ENCODE measurements at regions not wholly inside any gene's neighbourhood (a gene's known extent, or its start where the extent isn't known, plus 50 kb on each side); places are given as distances from the start of the nearest gene placed in this dataset.

DNA sequence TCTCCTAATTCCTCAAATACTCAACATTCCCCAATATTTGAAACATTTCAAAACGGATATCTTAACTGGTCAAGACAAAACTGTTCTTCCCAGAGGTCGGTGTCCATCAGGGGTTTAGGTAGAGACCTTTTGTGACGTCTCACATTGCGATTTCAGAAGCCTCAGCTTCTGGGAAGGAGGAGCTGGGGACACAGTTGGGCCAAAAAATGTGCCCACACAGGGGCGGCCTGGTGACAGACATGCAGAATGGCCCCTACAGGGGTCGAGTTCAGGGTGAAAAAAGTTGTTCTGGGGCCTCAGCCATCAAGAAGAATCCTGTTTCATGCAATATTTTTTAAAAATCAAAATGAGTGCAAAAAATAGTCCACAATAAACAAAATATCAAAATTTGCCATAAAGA lies 108.7 kb upstream of the PFKP start:
- no peaks in the 10 kb centered on the region for H3K9me3 ChIP-seq (ENCODE audit: low read depth)
- TF ChIP-seq, protein P1, sequence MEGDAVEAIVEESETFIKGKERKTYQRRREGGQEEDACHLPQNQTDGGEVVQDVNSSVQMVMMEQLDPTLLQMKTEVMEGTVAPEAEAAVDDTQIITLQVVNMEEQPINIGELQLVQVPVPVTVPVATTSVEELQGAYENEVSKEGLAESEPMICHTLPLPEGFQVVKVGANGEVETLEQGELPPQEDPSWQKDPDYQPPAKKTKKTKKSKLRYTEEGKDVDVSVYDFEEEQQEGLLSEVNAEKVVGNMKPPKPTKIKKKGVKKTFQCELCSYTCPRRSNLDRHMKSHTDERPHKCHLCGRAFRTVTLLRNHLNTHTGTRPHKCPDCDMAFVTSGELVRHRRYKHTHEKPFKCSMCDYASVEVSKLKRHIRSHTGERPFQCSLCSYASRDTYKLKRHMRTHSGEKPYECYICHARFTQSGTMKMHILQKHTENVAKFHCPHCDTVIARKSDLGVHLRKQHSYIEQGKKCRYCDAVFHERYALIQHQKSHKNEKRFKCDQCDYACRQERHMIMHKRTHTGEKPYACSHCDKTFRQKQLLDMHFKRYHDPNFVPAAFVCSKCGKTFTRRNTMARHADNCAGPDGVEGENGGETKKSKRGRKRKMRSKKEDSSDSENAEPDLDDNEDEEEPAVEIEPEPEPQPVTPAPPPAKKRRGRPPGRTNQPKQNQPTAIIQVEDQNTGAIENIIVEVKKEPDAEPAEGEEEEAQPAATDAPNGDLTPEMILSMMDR (IDR thresholded peaks at IDR 0.05; ENCODE audit: poor library complexity): no peak
- no peak for TF ChIP-seq EZH2 (IDR thresholded peaks at IDR 0.05; ENCODE audit: borderline replicate concordance)
- no peak for TF ChIP-seq EZH2phosphoT487 (IDR thresholded peaks at IDR 0.05; ENCODE audit: low read depth, severe bottlenecking, unreplicated experiment)
- no peak for DNase-seq (ENCODE audit: low spot score)
- H3K4me2 ChIP-seq: no peak overlapping the region
- H3K27me3 ChIP-seq: no peaks in the 10 kb centered on the region
- WGBS (ENCODE audit: low lambda C conversion rate, missing lambda C conversion rate): 78% methylated on average over 6 of the region's 6 CpGs
- H3K4me1 ChIP-seq (ENCODE audit: insufficient read depth): peaks cover 6% of the 10 kb centered on the region
- H3K4me3 ChIP-seq: no peak overlapping the region
- no peaks in the 10 kb centered on the region for H4K20me1 ChIP-seq (ENCODE audit: insufficient read depth, poor library complexity, severe bottlenecking)
- H3K79me2 ChIP-seq: no peaks in the 10 kb centered on the region
- no peaks in the 10 kb centered on the region for H3K9me2 ChIP-seq (replicated peaks; ENCODE audit: insufficient read depth)
- H3K27ac ChIP-seq: no peak overlapping the region
- no peak overlapping the region for H2AFZ ChIP-seq
- no peaks in the 10 kb centered on the region for H3K36me3 ChIP-seq (replicated peaks; ENCODE audit: insufficient read depth, low read depth)

DNA sequence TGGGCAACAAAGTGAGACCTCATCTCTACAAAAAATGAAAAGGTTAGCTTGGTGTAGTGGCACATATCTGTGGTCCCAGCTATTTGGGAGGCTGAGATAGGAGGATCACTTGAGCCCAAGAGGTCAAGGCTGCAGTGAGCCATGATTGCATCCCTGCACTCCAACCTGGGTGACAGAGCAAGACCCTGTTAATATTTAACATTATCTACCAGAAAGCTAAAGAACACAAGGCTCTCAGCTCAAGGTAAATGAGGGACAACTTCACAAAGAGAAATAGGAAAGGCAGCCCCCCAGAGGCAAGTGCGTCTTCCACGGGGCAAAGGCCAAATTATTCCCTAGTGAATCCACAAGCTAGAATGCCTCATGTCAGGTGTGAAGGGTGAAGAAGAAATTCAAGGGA lies 109.6 kb upstream of the PFKP start:
- Histone ChIP-seq H3K79me2 (no peaks in the 10 kb centered on the region), H2AFZ (no peak overlapping the region), H3K4me1 (ENCODE audit: insufficient read depth) (peaks cover 6% of the 10 kb centered on the region), H3K36me3 (replicated peaks; ENCODE audit: insufficient read depth, low read depth) (no peaks in the 10 kb centered on the region), H4K20me1 (ENCODE audit: insufficient read depth, poor library complexity, severe bottlenecking) (no peaks in the 10 kb centered on the region), H3K9me3 (ENCODE audit: low read depth) (no peaks in the 10 kb centered on the region), H3K27me3 (no peaks in the 10 kb centered on the region), H3K4me3 (no peak overlapping the region), H3K9me2 (replicated peaks; ENCODE audit: insufficient read depth) (no peaks in the 10 kb centered on the region), H3K27ac (peak overlapping the region; percentile 43), H3K4me2 (peak overlapping the region; percentile 5)
- TF ChIP-seq EZH2 (IDR thresholded peaks at IDR 0.05; ENCODE audit: borderline replicate concordance) (no peak), EZH2phosphoT487 (IDR thresholded peaks at IDR 0.05; ENCODE audit: low read depth, severe bottlenecking, unreplicated experiment) (no peak)
- TF ChIP-seq, protein P1 (IDR thresholded peaks at IDR 0.05; ENCODE audit: poor library complexity): no peak
- 56% methylated on average over 2 of the region's 2 CpGs for WGBS (ENCODE audit: low lambda C conversion rate, missing lambda C conversion rate)
- no peak for DNase-seq (ENCODE audit: low spot score)

DNA sequence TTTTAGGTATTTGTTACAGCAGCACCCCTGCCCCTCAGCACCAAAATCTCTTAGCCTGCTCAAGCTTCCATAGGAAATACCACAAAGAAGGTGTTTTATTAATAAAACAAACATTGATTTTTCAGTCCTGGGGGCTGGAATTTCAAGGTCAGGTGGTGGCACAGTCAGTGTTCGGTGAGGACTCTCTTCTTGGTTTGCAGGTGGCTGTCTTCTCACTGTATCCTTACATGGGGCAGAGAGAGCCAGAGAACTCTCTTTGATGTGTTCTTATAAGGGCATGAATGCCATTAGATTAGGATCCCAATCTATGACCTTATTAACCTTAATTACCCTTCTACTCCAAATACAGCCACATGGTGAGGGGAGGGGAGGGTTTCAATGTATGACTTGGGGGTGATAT lies 112.3 kb upstream of the PFKP start:
- Histone ChIP-seq H3K27me3 (no peaks in the 10 kb centered on the region), H4K20me1 (ENCODE audit: insufficient read depth, poor library complexity, severe bottlenecking) (no peaks in the 10 kb centered on the region), H3K79me2 (no peaks in the 10 kb centered on the region), H3K36me3 (replicated peaks; ENCODE audit: insufficient read depth, low read depth) (no peaks in the 10 kb centered on the region), H3K4me2 (no peak overlapping the region), H3K9me3 (ENCODE audit: low read depth) (no peaks in the 10 kb centered on the region), H3K4me3 (no peak overlapping the region), H3K9me2 (replicated peaks; ENCODE audit: insufficient read depth) (no peaks in the 10 kb centered on the region), H2AFZ (no peak overlapping the region), H3K4me1 (ENCODE audit: insufficient read depth) (peaks cover 6% of the 10 kb centered on the region), H3K27ac (no peak overlapping the region)
- TF ChIP-seq, protein P1 (IDR thresholded peaks at IDR 0.05; ENCODE audit: poor library complexity): no peak
- TF ChIP-seq EZH2 (IDR thresholded peaks at IDR 0.05; ENCODE audit: borderline replicate concordance): no peak
- no peak for TF ChIP-seq EZH2phosphoT487 (IDR thresholded peaks at IDR 0.05; ENCODE audit: low read depth, severe bottlenecking, unreplicated experiment)
- no peak for DNase-seq (ENCODE audit: low spot score)
- 81% methylated on average over 1 of the region's 1 CpG for WGBS (ENCODE audit: low lambda C conversion rate, missing lambda C conversion rate)

DNA sequence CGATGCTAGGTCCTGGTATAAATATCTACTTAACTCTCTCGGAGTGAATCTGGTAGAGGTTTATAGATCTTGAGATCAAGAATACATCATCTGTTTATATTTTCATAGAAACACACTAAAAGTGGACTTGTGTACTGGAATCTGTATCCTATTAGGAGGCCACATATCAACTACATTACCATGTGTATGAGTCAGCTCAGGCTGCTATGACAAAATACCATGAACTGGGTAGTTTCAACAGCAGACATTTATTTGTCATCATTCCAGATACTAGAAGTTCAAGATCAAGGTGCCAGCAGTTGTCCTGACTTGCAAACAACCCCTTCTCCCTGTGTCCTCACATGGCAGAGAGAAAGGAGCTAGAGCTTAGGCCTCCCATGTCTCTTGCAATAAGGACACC lies 113.9 kb upstream of the PFKP start:
- H3K4me3 ChIP-seq: no peak overlapping the region
- no peaks in the 10 kb centered on the region for H3K36me3 ChIP-seq (replicated peaks; ENCODE audit: insufficient read depth, low read depth)
- WGBS (ENCODE audit: low lambda C conversion rate, missing lambda C conversion rate): 77% methylated on average over 2 of the region's 2 CpGs
- no peaks in the 10 kb centered on the region for H3K9me2 ChIP-seq (replicated peaks; ENCODE audit: insufficient read depth)
- no peaks in the 10 kb centered on the region for H3K79me2 ChIP-seq
- H3K9me3 ChIP-seq (ENCODE audit: low read depth): no peaks in the 10 kb centered on the region
- H3K4me1 ChIP-seq (ENCODE audit: insufficient read depth): peaks cover 6% of the 10 kb centered on the region
- DNase-seq (ENCODE audit: low spot score): no peak
- no peak overlapping the region for H3K27ac ChIP-seq
- no peaks in the 10 kb centered on the region for H4K20me1 ChIP-seq (ENCODE audit: insufficient read depth, poor library complexity, severe bottlenecking)
- no peaks in the 10 kb centered on the region for H3K27me3 ChIP-seq
- TF ChIP-seq, protein P1 (IDR thresholded peaks at IDR 0.05; ENCODE audit: poor library complexity): no peak
- TF ChIP-seq EZH2 (IDR thresholded peaks at IDR 0.05; ENCODE audit: borderline replicate concordance) (no peak), EZH2phosphoT487 (IDR thresholded peaks at IDR 0.05; ENCODE audit: low read depth, severe bottlenecking, unreplicated experiment) (no peak)
- H2AFZ ChIP-seq: no peak overlapping the region
- no peak overlapping the region for H3K4me2 ChIP-seq
